SKM-1 treated with dmso at 0.1 percent for 144 hours (cell line): ENCODE measurements at regions not wholly inside any gene's neighbourhood (a gene's known extent, or its start where the extent isn't known, plus 50 kb on each side); places are given as distances from the start of the nearest gene placed in this dataset.

ENCODE experiments used
- DNase-seq: peaks from one replicate; lab custom pipeline; 2025; ENCODE audit not compliant: unreplicated experiment; lab: John Stamatoyannopoulos, UW

DNA sequence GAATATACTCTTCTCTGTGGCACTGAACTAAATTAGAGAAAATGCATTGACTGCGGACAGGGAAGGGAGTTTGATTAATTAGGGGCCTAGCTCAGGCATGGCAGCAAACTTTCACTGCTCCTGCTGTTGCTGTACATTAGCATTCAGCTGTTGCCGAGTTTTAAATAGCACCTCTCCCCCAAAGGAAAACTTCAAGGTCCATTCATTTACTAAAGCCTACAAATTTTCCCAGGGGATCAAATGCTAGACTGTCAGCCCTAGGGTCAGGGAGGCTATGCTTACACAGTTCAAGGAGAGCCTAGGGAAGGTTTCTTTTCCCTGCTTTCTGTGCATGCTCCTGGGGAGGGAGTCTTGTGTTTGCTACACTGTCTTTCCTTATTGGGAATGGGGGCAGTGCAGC, 60.0 kb upstream of the GZMB start:
- DNase-seq, result no peak

DNA sequence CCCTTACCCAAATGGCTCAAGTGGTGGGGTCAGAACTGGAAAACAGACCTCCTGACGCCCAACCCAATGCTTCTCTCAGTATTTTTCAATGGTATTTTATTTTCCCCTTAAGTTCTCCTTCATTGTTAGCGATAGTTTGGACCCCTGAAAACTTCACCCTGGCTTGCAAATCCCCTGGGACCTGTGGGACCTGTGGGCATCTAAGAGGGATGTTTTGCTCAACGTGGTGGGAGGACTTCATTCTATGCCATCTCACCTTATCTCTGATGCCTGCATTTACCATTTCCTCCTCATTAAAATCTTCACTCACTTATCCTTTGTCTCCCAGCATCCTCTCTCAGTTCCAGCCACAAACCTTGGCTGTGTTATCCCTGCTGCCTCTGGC, 59.4 kb upstream of the GZMB start:
- DNase-seq, result no peak

DNA sequence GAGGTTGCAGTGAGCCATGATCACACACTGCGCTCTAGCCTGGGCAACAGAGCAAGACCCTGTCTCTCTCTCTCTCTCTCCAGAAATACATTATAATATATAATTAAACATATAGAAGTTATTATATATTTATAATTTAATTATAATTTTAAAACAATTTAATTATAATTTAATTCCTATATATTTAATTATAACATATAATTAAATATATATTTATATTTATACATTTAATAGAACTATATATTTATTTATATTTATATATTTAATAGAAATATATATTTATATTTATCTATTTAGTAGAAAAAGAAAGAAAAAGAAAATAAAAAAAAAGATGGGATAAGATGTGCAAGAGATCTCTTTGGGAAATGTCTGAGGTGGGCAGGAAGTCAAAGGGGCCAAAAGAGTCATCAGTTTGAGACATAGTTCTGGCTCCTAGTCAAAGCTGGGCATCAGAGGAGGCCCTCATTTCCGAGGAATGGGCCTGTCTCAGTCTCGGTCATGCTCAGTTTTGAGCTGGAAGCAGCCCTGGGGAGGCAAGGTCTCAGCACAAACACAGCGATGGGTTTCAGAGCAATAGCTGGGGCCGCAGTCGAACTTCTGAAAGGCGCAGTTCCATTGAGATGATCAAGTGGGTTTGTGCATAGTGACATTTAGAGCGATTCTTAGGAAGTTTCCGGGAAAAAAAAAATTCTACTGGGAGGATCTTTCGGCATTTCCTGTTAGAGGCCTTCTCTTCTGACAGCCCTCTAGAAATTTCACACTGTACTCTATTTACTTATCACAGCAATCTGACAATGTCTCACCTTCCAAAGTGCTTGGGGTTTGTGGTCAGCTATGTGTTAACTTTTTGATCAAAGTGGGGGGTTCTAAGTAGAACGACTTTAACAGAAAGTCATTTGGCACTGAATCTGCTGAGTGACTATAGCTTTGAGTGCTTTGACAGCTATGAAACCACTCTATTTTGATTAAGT, 58.7 kb upstream of the GZMB start:
- DNase-seq, result no peak

DNA sequence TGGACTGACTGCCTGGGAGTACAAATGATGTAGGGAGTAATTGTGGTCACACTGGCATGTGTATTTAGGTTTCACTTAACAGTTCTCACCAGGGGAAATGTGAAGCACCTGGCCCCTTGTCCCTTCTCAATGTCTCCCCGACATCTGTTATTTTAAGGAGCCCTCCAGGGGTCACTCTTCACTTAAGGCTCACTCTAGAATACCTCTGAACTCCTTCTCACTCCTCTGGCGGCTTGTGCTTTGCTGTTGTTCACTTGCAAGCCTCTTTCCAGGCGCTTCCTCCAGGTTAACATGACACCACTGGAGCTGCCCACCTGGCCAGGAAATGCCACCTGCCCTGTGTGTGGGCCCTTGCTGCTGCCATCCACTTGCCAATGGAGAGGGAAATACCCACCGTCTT, 56.5 kb upstream of the GZMB start:
- DNase-seq, result no peak

DNA sequence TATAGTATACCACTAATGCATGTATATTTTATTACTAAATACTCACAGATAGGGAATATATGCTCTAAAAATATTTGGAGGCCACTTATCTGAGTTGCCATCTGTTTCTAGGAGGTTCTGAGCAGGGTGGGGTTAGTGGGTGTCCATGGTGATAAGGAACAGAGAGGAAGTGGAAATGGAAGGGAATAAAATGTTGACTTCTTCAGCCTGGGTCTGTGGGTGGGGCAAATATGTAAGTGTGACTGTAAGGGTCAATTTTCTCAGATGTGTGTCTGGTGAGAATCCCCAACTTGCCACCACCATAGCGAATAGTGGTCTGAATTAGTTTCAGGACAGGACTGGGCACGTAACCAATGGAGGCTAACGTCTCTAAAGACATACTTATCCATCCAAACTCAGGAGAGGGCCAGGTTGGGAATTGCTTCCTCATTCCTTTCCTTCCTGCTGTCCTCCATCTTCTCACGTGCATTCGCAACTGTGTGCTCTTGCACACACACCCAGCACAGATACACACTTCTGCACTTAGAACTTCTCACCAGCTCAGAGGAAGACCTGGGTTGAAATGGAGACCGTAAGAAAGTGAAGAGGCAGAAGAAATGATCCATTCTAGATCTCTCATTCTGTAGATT, 54.2 kb upstream of the GZMB start:
- DNase-seq, result no peak
